SK-N-SH (cell line): ENCODE measurements at regions not wholly inside any gene's neighbourhood (a gene's known extent, or its start where the extent isn't known, plus 50 kb on each side); places are given as distances from the start of the nearest gene placed in this dataset.

Source experiments
- CTCF ChIA-PET: fragments of 300-600, 350-600 bp; formaldehyde crosslinking; extraction: SDS; loops from one replicate; lab custom pipeline; 2021; lab: Yijun Ruan, JAX
- POLR2A ChIA-PET: fragments of 350-600 bp; sonication (Branson Sonifier 250); formaldehyde crosslinking; extraction: SDS; loops from one replicate; lab custom pipeline; 2020; ENCODE audit warnings: antibody characterized with exemption, inconsistent platforms; lab: Yijun Ruan, JAX
- DNase-seq: peaks from one replicate; pipeline ENCODE4 v3.0.0; 2012
- H2AFZ ChIP-seq: fragments of 200-600 bp; sonication (generic); 2 replicates; pipeline ENCODE4 v1.8.1; 2016; ENCODE audit warnings: antibody characterized with exemption, mild to moderate bottlenecking, low read depth
- H3F3A ChIP-seq: fragments of 200-600 bp; sonication (generic); replicated peaks from 2 replicates; pipeline ENCODE3; 2016; ENCODE audit warnings: antibody characterized with exemption, mild to moderate bottlenecking; ENCODE audit not compliant: insufficient read depth
- H3K27ac ChIP-seq, 2 experiments: fragments of 200-500 bp in 1 of 2; fragments of 200-600 bp in 1 of 2; sonication (Bioruptor generic) in 1 of 2; sonication (generic), shearing (Covaris generic) in 1 of 2; 2 replicates each; pipeline versions ENCODE4 v1.5.1 to v1.6.1; 2014 to 2016; ENCODE audit warnings: low read depth in 2 of 2, inconsistent platforms in 1 of 2, low read length in 1 of 2, mild to moderate bottlenecking in 1 of 2, mixed read lengths in 1 of 2
- H3K27me3 ChIP-seq: fragments of 200-600 bp; sonication (generic), shearing (Covaris generic); 2 replicates; pipeline ENCODE4 v1.6.1; 2016; ENCODE audit warnings: mixed run types; ENCODE audit not compliant: insufficient read depth
- H3K36me3 ChIP-seq, 2 experiments: fragments of 200-500 bp in 1 of 2; fragments of 200-600 bp in 1 of 2; sonication (Bioruptor generic) in 1 of 2; sonication (generic) in 1 of 2; replicated peaks in 1 of 2; 2 replicates each; pipeline versions ENCODE3 to v1.5.1; 2014 to 2016; ENCODE audit warnings: low read length in 1 of 2, mild to moderate bottlenecking in 1 of 2; ENCODE audit not compliant: insufficient read depth in 2 of 2, control insufficient read depth in 1 of 2
- H3K4me1 ChIP-seq, 2 experiments: fragments of 200-500 bp in 1 of 2; fragments of 200-600 bp in 1 of 2; sonication (Bioruptor generic) in 1 of 2; sonication (generic), shearing (Covaris generic) in 1 of 2; 2 replicates each; pipeline versions ENCODE4 v1.5.1 to v1.6.1; 2014 to 2016; ENCODE audit warnings: low read depth in 1 of 2, low read length in 1 of 2, mixed run types in 1 of 2; ENCODE audit not compliant: insufficient read depth in 2 of 2, control insufficient read depth in 1 of 2
- H3K4me2 ChIP-seq: fragments of 200-600 bp; sonication (generic), shearing (Covaris generic); 2 replicates; pipeline ENCODE4 v1.6.1; 2017; ENCODE audit warnings: mixed run types
- H3K4me3 ChIP-seq, 2 experiments: fragments of 200-500 bp in 1 of 2; fragments of 200-600 bp in 1 of 2; sonication (Bioruptor generic) in 1 of 2; sonication (generic), shearing (Covaris generic) in 1 of 2; 2 replicates each; pipeline versions ENCODE4 v1.5.1 to v1.8.1; 2014 to 2016; ENCODE audit warnings: low read depth in 2 of 2, inconsistent platforms in 1 of 2, low read length in 1 of 2, mild to moderate bottlenecking in 1 of 2, mixed read lengths in 1 of 2, moderate library complexity in 1 of 2
- H3K79me2 ChIP-seq: fragments of 200-600 bp; sonication (generic); 2 replicates; pipeline ENCODE4 v1.8.1; 2017; ENCODE audit warnings: mild to moderate bottlenecking; ENCODE audit not compliant: insufficient read depth
- H3K9ac ChIP-seq: fragments of 200-600 bp; sonication (generic); 2 replicates; pipeline ENCODE4 v1.6.1; 2017; ENCODE audit warnings: mixed run types
- H3K9me2 ChIP-seq: fragments of 200-600 bp; sonication (generic); 2 replicates; pipeline ENCODE4 v1.6.1; 2017; ENCODE audit warnings: mixed run types
- H3K9me3 ChIP-seq: fragments of 200-600 bp; sonication (generic); 2 replicates; pipeline ENCODE4 v1.6.1; 2017; ENCODE audit warnings: mixed run types, mild to moderate bottlenecking, moderate library complexity
- H4K20me1 ChIP-seq: fragments of 200-600 bp; sonication (generic); 2 replicates; pipeline ENCODE4 v1.6.1; 2017; ENCODE audit warnings: mild to moderate bottlenecking, mixed run types; ENCODE audit not compliant: insufficient read depth
- ELF1 ChIP-seq: IDR thresholded peaks from 2 replicates; pipeline ENCODE4 v1.4.0; 2012
- EZH2phosphoT487 ChIP-seq: fragments of 200-600 bp; sonication (generic); IDR thresholded peaks from 2 replicates; pipeline ENCODE4 v1.6.1; 2017; ENCODE audit warnings: low read depth, mixed run types, mild to moderate bottlenecking, antibody characterized with exemption, moderate library complexity, borderline replicate concordance
- FOSL2 ChIP-seq: IDR thresholded peaks from 2 replicates; pipeline ENCODE4 v1.4.0; 2012; ENCODE audit warnings: low read depth, mild to moderate bottlenecking, moderate library complexity, borderline replicate concordance
- FOXM1 ChIP-seq: IDR thresholded peaks from 2 replicates; pipeline ENCODE4 v1.4.0; 2012; ENCODE audit warnings: low read depth, mild to moderate bottlenecking
- JUND ChIP-seq: IDR thresholded peaks from 2 replicates; pipeline ENCODE4 v1.4.0; 2012
- MXI1 ChIP-seq: IDR thresholded peaks from 2 replicates; pipeline ENCODE4 v1.6.1; 2012; ENCODE audit warnings: mild to moderate bottlenecking, low read depth, low read length, improper control_type of control experiment
- NFIC ChIP-seq: IDR thresholded peaks from 2 replicates; pipeline ENCODE4 v1.4.0; 2012; ENCODE audit warnings: borderline replicate concordance
- NRF1 ChIP-seq: IDR thresholded peaks from 2 replicates; pipeline ENCODE4 v1.6.1; 2012; ENCODE audit warnings: low read depth, mild to moderate bottlenecking, low read length
- POLR2AphosphoS5 ChIP-seq: IDR thresholded peaks from 2 replicates; pipeline ENCODE4 v1.6.1; 2012; ENCODE audit warnings: low read depth, low read length
- RAD21 ChIP-seq: IDR thresholded peaks from 2 replicates; pipeline ENCODE4 v1.6.1; 2012; ENCODE audit warnings: mild to moderate bottlenecking, low read length
- RCOR1 ChIP-seq: fragments of 150-350 bp; IDR thresholded peaks from 2 replicates; pipeline ENCODE4 v1.6.1; 2017; ENCODE audit warnings: antibody characterized with exemption, low read length
- RXRA ChIP-seq: IDR thresholded peaks from 2 replicates; pipeline ENCODE4 v1.4.0; 2012; ENCODE audit warnings: low read depth, mild to moderate bottlenecking, borderline replicate concordance
- SIN3A ChIP-seq: IDR thresholded peaks from 2 replicates; pipeline ENCODE4 v1.6.1; 2012; ENCODE audit warnings: low read depth, mild to moderate bottlenecking, low read length, moderate library complexity, borderline replicate concordance
- SMC3 ChIP-seq: IDR thresholded peaks from 2 replicates; pipeline ENCODE4 v1.6.1; 2012; ENCODE audit warnings: low read depth, low read length, improper control_type of control experiment
- YY1 ChIP-seq: IDR thresholded peaks from 2 replicates; pipeline ENCODE4 v1.4.0; 2012; ENCODE audit warnings: low read depth, mild to moderate bottlenecking
- WGBS: methylation state at CpG from one replicate; pipeline ENCODE4 v1.1.6; 2017; ENCODE audit warnings: low lambda C conversion rate; 5-methylcytosine and 5-hydroxymethylcytosine counted together
- TF ChIP-seq, protein P1 (sequence below): IDR thresholded peaks from 2 replicates; pipeline ENCODE4 v1.4.0; 2012; ENCODE audit warnings: low read depth, borderline replicate concordance
- TF ChIP-seq, protein P2 (sequence below): IDR thresholded peaks from 2 replicates; pipeline ENCODE4 v1.4.0; 2012; ENCODE audit warnings: low read depth
- TF ChIP-seq, protein P3 (sequence below): fragments of 150-350 bp; IDR thresholded peaks from 2 replicates; pipeline ENCODE4 v1.6.1; 2016; ENCODE audit warnings: mild to moderate bottlenecking, low read depth, low read length
- TF ChIP-seq, protein P4 (sequence below): fragments of 150-350 bp; IDR thresholded peaks from 2 replicates; pipeline ENCODE4 v1.6.1; 2017; ENCODE audit warnings: antibody characterized with exemption, low read length, low read depth, borderline replicate concordance

DNA sequence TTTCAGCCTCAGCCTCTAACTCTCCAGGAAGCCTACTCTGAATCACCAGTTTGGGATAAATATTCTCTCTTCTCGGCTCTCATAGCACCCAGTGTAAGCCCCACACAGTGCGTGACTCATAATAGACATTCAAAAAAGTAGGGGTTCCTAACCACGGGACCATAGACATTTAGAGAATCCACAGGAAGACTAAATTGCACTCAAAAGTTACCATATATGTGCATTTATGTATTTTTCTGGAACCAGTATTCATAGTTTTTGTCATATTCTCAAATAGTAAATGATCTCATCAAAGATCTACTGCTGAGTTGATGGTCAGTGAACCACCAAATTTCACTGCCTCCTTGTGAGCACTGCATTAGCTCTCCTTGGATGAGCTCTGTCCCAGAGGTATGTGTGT lies 625.7 kb downstream of the SMARCA1 start:
- Histone ChIP-seq H3F3A (no peaks in the 10 kb centered on the region), H3K4me2 (no peak overlapping the region), H3K4me1 (no peaks in the 10 kb centered on the region), H3K27ac (no peak overlapping the region), H2AFZ (no peak overlapping the region), H3K36me3 (no peaks in the 10 kb centered on the region), H3K4me3 (no peak overlapping the region), H3K9me3 (no peaks in the 10 kb centered on the region), H3K79me2 (no peaks in the 10 kb centered on the region), H4K20me1 (no peaks in the 10 kb centered on the region), H3K9ac (no peak overlapping the region), H3K27me3 (no peaks in the 10 kb centered on the region), H3K9me2 (no peaks in the 10 kb centered on the region)
- ChIA-PET CTCF (no interaction called here), POLR2A (no interaction called here)
- no peak for TF ChIP-seq ELF1
- no peak for TF ChIP-seq RCOR1
- no peak for TF ChIP-seq EZH2phosphoT487
- TF ChIP-seq, protein P1, sequence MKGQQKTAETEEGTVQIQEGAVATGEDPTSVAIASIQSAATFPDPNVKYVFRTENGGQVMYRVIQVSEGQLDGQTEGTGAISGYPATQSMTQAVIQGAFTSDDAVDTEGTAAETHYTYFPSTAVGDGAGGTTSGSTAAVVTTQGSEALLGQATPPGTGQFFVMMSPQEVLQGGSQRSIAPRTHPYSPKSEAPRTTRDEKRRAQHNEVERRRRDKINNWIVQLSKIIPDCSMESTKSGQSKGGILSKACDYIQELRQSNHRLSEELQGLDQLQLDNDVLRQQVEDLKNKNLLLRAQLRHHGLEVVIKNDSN = no peak
- no peak for DNase-seq
- WGBS = 18% methylated on average over 3 of the region's 3 CpGs

DNA sequence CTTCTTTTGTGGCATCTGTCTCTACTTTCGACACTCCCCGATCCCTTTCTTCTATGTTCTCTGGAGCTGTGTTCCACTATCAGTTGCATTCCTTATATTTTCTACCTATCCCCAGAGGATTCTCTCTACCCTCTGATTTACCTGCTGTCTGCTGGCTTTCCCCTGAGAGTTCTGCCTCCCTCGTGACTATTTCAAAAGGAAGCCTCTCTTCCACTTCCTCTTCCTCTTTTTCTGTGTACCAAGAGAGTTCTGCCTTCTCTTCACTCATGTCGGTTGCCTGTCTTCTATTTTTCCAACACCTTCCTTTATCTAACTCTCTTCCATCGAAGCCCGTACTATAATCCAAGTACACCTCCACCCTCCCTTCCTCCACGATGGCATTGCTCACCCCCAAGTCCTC lies 631.7 kb downstream of the SMARCA1 start:
- DNase-seq = no peak
- CTCF ChIA-PET = no interaction called here
- H3K36me3 ChIP-seq = no peaks in the 10 kb centered on the region
- WGBS = 7% methylated on average over 7 of the region's 7 CpGs
- no peaks in the 10 kb centered on the region for H4K20me1 ChIP-seq
- POLR2A ChIA-PET = no interaction called here
- H3K27me3 ChIP-seq = no peaks in the 10 kb centered on the region
- no peaks in the 10 kb centered on the region for H3K9me3 ChIP-seq
- no peak overlapping the region for H3K4me2 ChIP-seq
- no peak overlapping the region for H3K4me3 ChIP-seq
- no peaks in the 10 kb centered on the region for H3K79me2 ChIP-seq
- H3K4me1 ChIP-seq = no peaks in the 10 kb centered on the region
- no peaks in the 10 kb centered on the region for H3K9me2 ChIP-seq
- no peak overlapping the region for H2AFZ ChIP-seq
- no peak for TF ChIP-seq FOXM1
- TF ChIP-seq, protein P1 = no peak
- TF ChIP-seq JUND = no peak
- TF ChIP-seq NRF1 = no peak
- TF ChIP-seq SIN3A = no peak
- no peak for TF ChIP-seq SMC3
- no peak for TF ChIP-seq ELF1
- no peak for TF ChIP-seq YY1
- no peak for TF ChIP-seq MXI1
- no peak for TF ChIP-seq RAD21
- TF ChIP-seq, protein P2, sequence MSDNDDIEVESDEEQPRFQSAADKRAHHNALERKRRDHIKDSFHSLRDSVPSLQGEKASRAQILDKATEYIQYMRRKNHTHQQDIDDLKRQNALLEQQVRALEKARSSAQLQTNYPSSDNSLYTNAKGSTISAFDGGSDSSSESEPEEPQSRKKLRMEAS = no peak
- no peak overlapping the region for H3K27ac ChIP-seq
- H3F3A ChIP-seq = no peaks in the 10 kb centered on the region
- H3K9ac ChIP-seq = no peak overlapping the region

DNA sequence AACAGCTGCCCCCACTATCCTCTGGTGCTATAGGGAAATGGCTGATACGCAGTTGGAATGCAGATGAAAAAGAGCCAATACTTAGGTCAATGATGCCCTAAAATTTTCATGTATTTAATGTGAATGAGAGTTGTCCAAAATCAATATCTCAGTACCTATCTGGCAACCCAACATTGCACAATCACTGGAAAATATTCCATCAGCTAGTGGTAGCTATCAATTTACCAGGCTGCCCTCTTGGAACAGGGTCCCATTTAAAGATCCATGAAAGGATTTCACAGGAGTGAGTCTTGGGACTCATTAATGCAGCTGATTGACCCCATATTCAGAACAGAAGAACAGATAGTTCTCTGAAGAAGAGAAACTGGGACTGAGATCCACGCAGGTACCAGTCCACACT lies 638.9 kb downstream of the SMARCA1 start:
- Histone ChIP-seq H3F3A (no peaks in the 10 kb centered on the region), H4K20me1 (no peaks in the 10 kb centered on the region), H3K9me3 (no peaks in the 10 kb centered on the region), H3K9ac (no peak overlapping the region), H3K79me2 (no peaks in the 10 kb centered on the region), H3K9me2 (no peaks in the 10 kb centered on the region), H3K4me2 (no peak overlapping the region), H3K36me3 (no peaks in the 10 kb centered on the region)
- WGBS = 6% methylated on average over 2 of the region's 2 CpGs
- CTCF ChIA-PET = no interaction called here
- POLR2A ChIA-PET = no interaction called here
- TF ChIP-seq, protein P1 = no peak
- TF ChIP-seq JUND (no peak), POLR2AphosphoS5 (no peak), RXRA (no peak), NFIC (no peak), FOSL2 (no peak), SMC3 (no peak), ELF1 (no peak), MXI1 (no peak), RCOR1 (no peak), FOXM1 (no peak), EZH2phosphoT487 (no peak)
- TF ChIP-seq, protein P3, sequence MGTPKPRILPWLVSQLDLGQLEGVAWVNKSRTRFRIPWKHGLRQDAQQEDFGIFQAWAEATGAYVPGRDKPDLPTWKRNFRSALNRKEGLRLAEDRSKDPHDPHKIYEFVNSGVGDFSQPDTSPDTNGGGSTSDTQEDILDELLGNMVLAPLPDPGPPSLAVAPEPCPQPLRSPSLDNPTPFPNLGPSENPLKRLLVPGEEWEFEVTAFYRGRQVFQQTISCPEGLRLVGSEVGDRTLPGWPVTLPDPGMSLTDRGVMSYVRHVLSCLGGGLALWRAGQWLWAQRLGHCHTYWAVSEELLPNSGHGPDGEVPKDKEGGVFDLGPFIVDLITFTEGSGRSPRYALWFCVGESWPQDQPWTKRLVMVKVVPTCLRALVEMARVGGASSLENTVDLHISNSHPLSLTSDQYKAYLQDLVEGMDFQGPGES = no peak
- TF ChIP-seq, protein P4, sequence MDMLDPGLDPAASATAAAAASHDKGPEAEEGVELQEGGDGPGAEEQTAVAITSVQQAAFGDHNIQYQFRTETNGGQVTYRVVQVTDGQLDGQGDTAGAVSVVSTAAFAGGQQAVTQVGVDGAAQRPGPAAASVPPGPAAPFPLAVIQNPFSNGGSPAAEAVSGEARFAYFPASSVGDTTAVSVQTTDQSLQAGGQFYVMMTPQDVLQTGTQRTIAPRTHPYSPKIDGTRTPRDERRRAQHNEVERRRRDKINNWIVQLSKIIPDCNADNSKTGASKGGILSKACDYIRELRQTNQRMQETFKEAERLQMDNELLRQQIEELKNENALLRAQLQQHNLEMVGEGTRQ = no peak
- TF ChIP-seq, all 33 proteins: peak for 0
- Histone ChIP-seq H3K4me1 (no peaks in the 10 kb centered on the region), H3K27me3 (no peaks in the 10 kb centered on the region), H3K27ac (no peak overlapping the region), H2AFZ (no peak overlapping the region), H3K4me3 (no peak overlapping the region)
- DNase-seq = no peak
